C4-2B (cell line): ENCODE measurements at regions not wholly inside any gene's neighbourhood (a gene's known extent, or its start where the extent isn't known, plus 50 kb on each side); places are given as distances from the start of the nearest gene placed in this dataset.

Experiments
- H3K27ac ChIP-seq: fragments of 450-650 bp; 2 replicates; pipeline ENCODE4 v1.5.1; 2017
- ZFX ChIP-seq: fragments of 450-650 bp; IDR thresholded peaks from 2 replicates; pipeline ENCODE4 v1.6.1; 2017
- TF ChIP-seq, protein P1 (sequence below): fragments of 450-650 bp; conservative IDR thresholded peaks from 2 replicates; pipeline ENCODE4 v1.5.1; 2017; ENCODE audit warnings: mild to moderate bottlenecking

GRCh38 chr2:126106006-126106405, 550.0 kb upstream of the GYPC start:
- no peak overlapping the region for H3K27ac ChIP-seq
- TF ChIP-seq ZFX, result no peak
- TF ChIP-seq, protein P1, sequence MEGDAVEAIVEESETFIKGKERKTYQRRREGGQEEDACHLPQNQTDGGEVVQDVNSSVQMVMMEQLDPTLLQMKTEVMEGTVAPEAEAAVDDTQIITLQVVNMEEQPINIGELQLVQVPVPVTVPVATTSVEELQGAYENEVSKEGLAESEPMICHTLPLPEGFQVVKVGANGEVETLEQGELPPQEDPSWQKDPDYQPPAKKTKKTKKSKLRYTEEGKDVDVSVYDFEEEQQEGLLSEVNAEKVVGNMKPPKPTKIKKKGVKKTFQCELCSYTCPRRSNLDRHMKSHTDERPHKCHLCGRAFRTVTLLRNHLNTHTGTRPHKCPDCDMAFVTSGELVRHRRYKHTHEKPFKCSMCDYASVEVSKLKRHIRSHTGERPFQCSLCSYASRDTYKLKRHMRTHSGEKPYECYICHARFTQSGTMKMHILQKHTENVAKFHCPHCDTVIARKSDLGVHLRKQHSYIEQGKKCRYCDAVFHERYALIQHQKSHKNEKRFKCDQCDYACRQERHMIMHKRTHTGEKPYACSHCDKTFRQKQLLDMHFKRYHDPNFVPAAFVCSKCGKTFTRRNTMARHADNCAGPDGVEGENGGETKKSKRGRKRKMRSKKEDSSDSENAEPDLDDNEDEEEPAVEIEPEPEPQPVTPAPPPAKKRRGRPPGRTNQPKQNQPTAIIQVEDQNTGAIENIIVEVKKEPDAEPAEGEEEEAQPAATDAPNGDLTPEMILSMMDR, result no peak

GRCh38 chr2:126107883-126108282, 548.1 kb upstream of the GYPC start:
- no peak overlapping the region for H3K27ac ChIP-seq
- no peak for TF ChIP-seq ZFX
- TF ChIP-seq, protein P1, result no peak

DNA sequence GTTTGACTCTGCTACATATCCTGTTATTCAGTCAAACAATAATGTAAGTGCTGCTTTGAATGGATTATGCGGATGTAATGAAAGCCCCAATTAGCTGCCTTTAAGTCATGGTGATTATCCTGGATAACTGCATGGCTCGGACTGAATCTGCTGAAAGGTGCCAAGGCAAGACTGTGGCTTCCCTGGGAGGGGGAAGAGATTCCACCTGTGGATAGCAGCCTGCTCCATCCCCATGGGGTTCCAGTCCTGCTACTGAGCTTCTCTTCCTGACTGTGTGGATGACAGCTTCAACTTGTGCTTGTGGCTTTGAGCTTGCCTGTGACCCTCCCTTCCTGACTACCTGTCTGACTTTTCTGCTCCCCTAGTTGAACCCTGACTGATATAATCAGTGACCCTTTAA, 540.0 kb upstream of the GYPC start:
- no peak overlapping the region for H3K27ac ChIP-seq

GRCh38 chr2:126117886-126118285, 538.1 kb upstream of the GYPC start:
- no peak overlapping the region for H3K27ac ChIP-seq
- no peak for TF ChIP-seq ZFX
- TF ChIP-seq, protein P1, result no peak

More for the DNA sequence above, 540.0 kb upstream of the GYPC start:
- TF ChIP-seq, protein P1, result no peak
- no peak for TF ChIP-seq ZFX

DNA sequence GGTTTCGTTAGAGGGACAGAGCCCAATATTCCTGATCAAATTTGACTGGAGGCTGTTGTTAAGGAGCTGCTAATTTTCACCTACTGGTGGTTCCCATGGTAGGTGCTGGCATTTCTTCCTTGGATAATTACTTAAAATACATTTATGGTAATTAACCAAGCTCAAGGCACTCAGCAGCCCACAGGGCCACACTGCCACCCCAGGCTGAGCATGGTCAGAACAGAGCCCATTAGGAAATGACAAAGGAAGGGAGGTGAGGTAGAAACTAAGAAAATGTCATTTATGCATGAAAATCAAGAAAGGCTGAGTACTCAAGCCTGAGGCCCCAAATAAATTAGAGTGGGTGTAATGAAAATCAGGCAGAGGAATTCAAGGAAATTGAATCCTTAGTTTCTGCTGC, 510.2 kb upstream of the GYPC start:
- TF ChIP-seq, protein P1, result no peak
- TF ChIP-seq ZFX, result no peak
- H3K27ac ChIP-seq, result no peak overlapping the region

GRCh38 chr2:126154256-126154785, 501.6 kb upstream of the GYPC start:
- TF ChIP-seq, protein P1, result no peak
- TF ChIP-seq ZFX, result no peak
- no peak overlapping the region for H3K27ac ChIP-seq

DNA sequence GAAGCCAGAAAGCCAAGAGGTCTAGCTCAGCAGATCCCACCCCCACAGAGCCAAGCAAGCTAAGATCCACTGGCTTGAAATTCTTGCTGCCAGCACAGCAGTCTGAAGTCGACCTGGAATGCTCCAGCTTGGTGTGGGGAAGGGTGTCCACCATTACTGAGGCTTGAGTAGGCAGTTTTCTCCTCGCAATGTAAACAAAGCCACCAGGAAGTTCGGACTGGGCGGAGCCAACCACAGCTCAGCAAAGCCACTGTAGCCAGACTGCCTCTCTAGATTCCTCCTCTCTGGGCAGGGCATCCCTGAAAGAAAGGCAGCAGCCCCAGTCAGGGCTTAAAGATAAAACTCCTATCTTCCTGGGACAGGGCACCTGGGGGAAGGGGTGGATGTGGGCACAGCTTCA, 495.0 kb upstream of the GYPC start:
- H3K27ac ChIP-seq, result peak overlapping the region; percentile 19; the same call in 1 of the 2 replicates

DNA sequence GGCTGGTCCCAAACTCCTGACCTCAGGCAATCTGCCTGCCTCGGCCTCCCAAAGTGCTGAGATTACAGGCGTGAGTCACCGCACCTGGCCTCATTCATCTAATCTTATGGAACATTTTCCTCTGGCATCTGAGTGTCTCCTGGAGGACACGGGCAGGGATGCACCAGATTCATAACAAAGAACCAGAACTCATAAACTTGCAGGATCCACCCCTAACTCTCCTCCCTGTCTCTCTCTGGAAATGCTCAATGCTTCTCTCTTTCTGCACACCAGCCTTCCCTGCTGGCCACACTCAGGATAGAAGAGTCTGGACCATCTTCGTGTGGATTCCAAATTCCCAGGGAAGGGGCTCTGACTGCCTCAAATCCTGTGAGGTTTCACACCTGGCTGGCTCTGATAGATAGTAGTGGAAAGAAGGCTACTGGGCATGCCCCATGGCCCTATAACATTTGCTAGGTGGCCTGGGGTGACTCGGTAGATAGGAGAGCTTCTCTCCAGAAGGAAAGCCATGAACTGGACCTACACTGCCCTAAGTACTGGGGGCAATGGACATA, 483.2 kb upstream of the GYPC start:
- TF ChIP-seq, protein P1, result no peak
- no peak for TF ChIP-seq ZFX

More for the DNA sequence above, 483.2 kb upstream of the GYPC start:
- no peak overlapping the region for H3K27ac ChIP-seq
